Umbilical cord (tissue), 1 donor: ENCODE measurements at regions not wholly inside any gene's neighbourhood (a gene's known extent, or its start where the extent isn't known, plus 50 kb on each side); places are given as distances from the start of the nearest gene placed in this dataset.
"Not testable (repeated sequence)": the region's sequence is repeated elsewhere in the genome, so short reads cannot be mapped to it uniquely, and the experiment has no call there.

ENCODE experiments used
- DNase-seq: peaks from one replicate; pipeline ENCODE4 v3.0.0-alpha.2; 2015; ENCODE audit warnings: low spot score

GRCh38 chr15:96807361-96807760 lies 476.9 kb downstream of the NR2F2 start:
- no peak for DNase-seq

GRCh38 chr15:96817900-96818299 lies 487.4 kb downstream of the NR2F2 start:
- DNase-seq = no peak

- no peak for DNase-seq
Measured at GRCh38 chr15:96818861-96819260, 488.4 kb downstream of the NR2F2 start.

GRCh38 chr15:96827981-96828380 lies 497.5 kb downstream of the NR2F2 start:
- no peak for DNase-seq

- DNase-seq = no peak
Measured at GRCh38 chr15:96837241-96837970, 506.9 kb downstream of the NR2F2 start.

- no peak for DNase-seq
Measured at GRCh38 chr15:96838081-96838480, 507.6 kb downstream of the NR2F2 start.

GRCh38 chr15:96849271-96849900 lies 518.9 kb downstream of the NR2F2 start:
- DNase-seq = peak; percentile 24

- DNase-seq = no peak
Measured at GRCh38 chr15:96851613-96852012, 521.1 kb downstream of the NR2F2 start.

- DNase-seq = no peak
Measured at GRCh38 chr15:96858694-96859093, 528.2 kb downstream of the NR2F2 start.

- peak; percentile 9 for DNase-seq
Measured at GRCh38 chr15:96860741-96861140, 530.2 kb downstream of the NR2F2 start.

GRCh38 chr15:96867992-96868391 lies 537.5 kb downstream of the NR2F2 start:
- no peak for DNase-seq

GRCh38 chr15:96869122-96869521 lies 538.6 kb downstream of the NR2F2 start:
- DNase-seq = no peak

- no peak for DNase-seq
Measured at GRCh38 chr15:96869790-96870189, 539.3 kb downstream of the NR2F2 start.

- no peak for DNase-seq
Measured at GRCh38 chr15:96870580-96870979, 540.1 kb downstream of the NR2F2 start.

- not testable (repeated sequence) for DNase-seq
Measured at GRCh38 chr15:96877442-96877841, 546.9 kb downstream of the NR2F2 start.

- DNase-seq = no peak
Measured at GRCh38 chr15:96878129-96878528, 547.6 kb downstream of the NR2F2 start.

GRCh38 chr15:96882121-96882772 lies 551.7 kb downstream of the NR2F2 start:
- DNase-seq = peak; percentile 56

GRCh38 chr15:96887730-96888129 lies 557.2 kb downstream of the NR2F2 start:
- DNase-seq = no peak

GRCh38 chr15:96888764-96889163 lies 558.3 kb downstream of the NR2F2 start:
- DNase-seq = no peak

GRCh38 chr15:96889734-96890480 lies 559.4 kb downstream of the NR2F2 start:
- no peak for DNase-seq

GRCh38 chr15:96891046-96891445 lies 560.5 kb downstream of the NR2F2 start:
- DNase-seq = no peak
